HL-60/S4 treated with retinoic acid at 250 ng/mL for 4 days and 3 days (cell line): ENCODE measurements at regions not wholly inside any gene's neighbourhood (a gene's known extent, or its start where the extent isn't known, plus 50 kb on each side); places are given as distances from the start of the nearest gene placed in this dataset.
"Not testable (repeated sequence)": the region's sequence is repeated elsewhere in the genome, so short reads cannot be mapped to it uniquely, and the experiment has no call there.

Experiments
- in situ Hi-C: fragments of 300-500 bp; cut with MboI; formaldehyde crosslinking; loops from 2 replicates; pipeline ENCODE4 v1.7.0; 2022; ENCODE audit warnings: low sequenced_read_pairs

GRCh38 chr5:67605730-67606585 lies 409.4 kb upstream of the CD180 start:
- in situ Hi-C loops, result no loop called here

GRCh38 chr5:67591491-67591890 lies 394.9 kb upstream of the CD180 start:
- in situ Hi-C loops, result no loop called here

GRCh38 chr5:67588389-67588788 lies 391.8 kb upstream of the CD180 start:
- in situ Hi-C loops, result no loop called here

- in situ Hi-C loops, result no loop called here
These were observed 384.6 kb upstream of the CD180 start for GRCh38 chr5:67581203-67581602.

DNA sequence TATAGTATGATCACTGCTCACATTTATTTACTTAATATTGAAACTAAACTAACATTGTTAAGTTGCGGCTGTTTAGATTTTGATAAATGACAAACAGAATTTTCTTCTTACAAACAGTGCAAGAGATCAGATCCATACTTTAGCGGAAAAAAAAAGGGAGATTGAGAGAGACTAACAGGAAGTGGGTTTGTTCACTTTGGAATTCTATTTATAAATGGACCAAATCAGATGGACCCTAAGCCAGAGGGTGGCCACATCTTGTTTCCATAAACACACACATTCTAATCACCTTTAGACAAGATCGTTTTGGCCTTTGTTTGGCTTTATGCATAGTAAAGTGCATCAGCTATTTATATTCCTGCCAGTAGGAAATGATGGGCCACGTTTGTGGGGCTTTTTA lies 381.4 kb upstream of the CD180 start:
- in situ Hi-C loops, result no loop called here

DNA sequence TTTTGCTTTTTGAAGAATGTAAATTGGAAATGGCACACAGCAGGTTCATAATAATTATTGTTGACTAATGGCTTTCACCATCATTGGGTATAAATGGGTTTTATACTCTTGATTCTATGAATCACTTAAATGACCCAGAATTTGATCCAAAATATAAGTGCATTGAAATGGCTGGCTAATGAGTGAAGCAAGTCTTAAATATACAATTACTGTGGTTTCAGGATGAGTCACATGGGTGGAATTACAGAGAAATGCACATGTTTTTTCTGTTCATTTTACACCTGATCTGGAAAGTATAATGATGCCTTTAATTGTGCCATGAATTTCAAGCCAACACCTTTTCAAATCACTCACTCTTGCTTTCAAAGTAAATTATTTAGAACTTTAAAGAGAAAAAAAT lies 380.8 kb upstream of the CD180 start:
- in situ Hi-C loops, result no loop called here

DNA sequence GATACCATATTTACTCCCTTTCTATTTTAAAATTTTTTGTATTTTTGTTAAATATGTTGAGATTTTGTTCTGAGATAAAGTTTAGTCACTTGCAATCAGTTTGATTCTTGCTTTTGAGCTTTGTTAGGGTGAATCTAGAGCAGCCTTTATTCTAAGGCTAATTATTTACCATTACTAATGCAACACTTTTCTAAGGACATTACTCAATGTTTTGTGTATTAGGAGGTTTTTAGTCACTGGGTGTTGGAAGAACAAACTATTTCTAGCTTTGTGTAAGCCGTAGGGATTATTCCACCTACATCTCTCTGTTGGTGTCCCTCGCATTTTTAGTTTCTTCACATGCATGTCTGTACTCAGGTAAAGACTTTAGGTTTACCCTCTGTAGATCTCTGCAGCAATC lies 379.5 kb upstream of the CD180 start:
- in situ Hi-C loops, result no loop called here

- in situ Hi-C loops, result no loop called here
These were observed 378.5 kb upstream of the CD180 start for GRCh38 chr5:67575087-67575486.

DNA sequence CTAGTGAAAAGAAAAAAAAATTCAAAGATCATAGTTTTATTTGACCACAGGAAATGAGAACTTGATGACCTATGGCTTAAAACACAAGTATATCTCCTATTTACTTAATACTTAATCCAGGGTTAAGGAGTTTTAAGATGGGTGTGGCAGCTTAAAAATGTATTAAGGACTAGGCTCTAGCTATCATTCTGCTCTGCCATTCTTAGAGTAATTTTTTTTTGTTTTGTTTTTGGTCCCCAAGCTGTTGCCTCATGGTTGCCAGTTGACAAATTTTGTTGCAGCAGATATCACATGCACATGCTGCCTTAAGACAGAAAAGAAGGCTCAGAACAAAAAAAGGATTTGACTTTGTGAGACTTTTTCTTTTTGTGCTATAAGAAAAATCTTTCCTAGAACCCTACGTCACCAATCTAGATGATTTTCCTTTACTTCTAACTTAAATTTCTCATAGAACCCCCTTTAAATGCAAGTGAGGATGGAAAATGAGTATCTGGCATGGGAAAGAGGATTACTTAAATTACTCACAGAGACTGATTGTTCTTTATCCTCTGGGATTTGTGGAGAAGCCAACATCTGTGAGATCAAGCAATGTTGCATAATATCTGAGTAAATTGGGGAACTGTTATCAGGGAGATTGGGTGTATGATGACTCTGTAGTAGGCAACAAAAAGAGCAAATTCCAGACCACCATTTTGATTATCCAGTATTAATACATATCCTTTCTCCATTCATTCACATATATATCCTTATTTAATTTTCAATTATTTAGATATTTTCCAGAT lies 364.7 kb upstream of the CD180 start:
- in situ Hi-C loops, result no loop called here

- in situ Hi-C loops, result no loop called here
These were observed 356.2 kb upstream of the CD180 start for GRCh38 chr5:67552773-67553172.

DNA sequence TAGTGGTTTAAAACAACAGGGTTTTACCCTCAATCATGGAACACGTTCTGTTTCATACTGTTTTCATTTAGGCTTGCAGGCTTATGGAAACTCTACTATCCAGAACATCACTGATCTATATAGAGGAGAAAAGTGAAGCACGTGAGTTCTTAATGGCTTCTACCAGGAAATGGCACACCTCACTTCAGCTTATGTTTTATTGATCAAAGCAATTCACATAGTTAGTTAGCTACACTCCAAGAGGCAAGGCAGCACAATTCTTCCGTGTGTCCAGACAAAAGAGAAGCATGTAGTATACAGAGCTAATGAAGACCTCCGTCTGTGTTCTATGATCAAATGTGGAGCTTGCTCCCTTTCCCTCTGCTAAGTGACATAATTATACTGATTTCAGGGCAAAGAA lies 353.3 kb upstream of the CD180 start:
- in situ Hi-C loops, result no loop called here

- in situ Hi-C loops, result no loop called here
These were observed 352.7 kb upstream of the CD180 start for GRCh38 chr5:67549296-67549618.

DNA sequence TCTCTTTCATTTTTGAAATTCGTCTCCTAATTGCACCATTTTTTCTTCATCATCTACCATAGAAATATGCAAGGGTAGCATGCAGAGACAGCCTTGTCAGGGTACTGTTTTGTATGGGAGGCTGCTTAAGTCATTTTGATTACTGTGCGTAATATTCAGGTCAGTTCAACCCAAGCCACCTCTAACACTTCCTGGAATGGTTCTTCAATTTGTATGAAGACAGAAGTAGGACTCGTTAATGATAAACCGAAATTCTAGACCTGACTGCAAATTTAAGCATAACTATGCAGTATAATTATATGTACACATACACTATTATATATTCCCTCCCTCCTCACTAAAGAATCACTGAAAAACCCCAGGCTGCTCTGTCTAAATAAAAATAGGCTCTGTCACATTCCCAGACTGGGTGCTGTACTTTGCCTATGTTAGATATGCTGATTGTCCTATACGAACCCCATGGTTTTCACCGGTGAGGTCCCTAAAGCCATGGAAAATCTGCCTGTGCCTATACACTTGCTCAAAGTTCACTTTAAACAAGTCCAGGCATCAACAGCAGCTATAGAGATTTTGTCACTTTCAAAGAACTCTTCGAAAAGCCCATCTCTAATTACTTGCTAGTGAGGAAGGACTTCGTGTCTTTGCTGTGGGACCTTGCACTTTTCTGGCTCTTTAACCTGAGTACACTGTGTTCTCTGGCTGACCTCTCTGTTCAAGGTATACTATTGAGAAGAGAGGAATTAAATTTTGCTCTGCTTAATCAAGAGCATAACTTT lies 352.1 kb upstream of the CD180 start:
- in situ Hi-C loops, result no loop called here

DNA sequence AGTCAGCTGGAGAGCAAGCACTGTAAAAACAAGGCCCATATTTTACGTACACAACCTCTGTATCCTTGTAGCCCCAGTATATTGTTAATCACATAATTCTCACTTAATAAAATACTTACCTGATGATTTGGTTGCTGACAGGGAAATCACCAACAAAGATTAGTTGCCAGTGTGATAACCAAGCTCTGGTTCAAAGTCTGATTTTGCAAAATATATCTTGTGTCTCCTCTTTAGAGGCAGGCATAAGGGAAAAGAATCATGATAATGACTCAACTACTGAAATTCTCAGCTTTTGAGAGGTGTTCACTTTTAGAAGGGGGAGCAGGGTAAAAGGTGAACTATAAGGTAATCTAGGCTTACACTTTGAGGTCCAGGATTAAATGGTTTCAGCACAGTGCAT lies 351.1 kb upstream of the CD180 start:
- in situ Hi-C loops, result no loop called here

- in situ Hi-C loops, result not testable (repeated sequence)
These were observed 348.3 kb upstream of the CD180 start for GRCh38 chr5:67544942-67545341.

DNA sequence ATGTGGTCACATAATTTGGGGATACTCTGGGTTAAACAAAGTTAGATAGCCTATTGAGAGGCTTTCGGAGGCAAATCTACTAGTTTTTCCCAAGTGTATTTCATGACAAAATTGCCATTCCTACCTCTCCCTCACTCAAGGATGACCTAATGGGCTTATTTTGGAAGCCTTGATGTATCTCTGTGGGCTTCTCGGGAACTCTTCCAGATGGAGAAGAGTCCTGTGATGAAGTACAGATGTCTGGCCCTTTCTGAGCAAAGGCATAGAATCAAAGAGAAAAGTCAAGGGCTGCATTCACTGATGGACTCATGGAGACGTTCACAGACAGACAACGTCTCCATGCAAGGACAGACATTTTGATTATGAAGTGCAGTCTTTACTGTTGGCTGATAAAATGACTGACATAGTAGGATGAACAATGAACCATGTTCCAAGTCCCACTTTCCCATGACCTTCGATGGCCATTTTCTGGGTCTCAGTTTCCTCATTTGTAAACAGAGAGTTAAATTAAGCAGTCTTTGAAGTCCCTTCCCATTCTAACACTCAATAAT lies 347.2 kb upstream of the CD180 start:
- in situ Hi-C loops, result no loop called here

- in situ Hi-C loops, result no loop called here
These were observed 345.9 kb upstream of the CD180 start for GRCh38 chr5:67542479-67542878.

GRCh38 chr5:67541875-67542274 lies 345.3 kb upstream of the CD180 start:
- in situ Hi-C loops, result no loop called here

DNA sequence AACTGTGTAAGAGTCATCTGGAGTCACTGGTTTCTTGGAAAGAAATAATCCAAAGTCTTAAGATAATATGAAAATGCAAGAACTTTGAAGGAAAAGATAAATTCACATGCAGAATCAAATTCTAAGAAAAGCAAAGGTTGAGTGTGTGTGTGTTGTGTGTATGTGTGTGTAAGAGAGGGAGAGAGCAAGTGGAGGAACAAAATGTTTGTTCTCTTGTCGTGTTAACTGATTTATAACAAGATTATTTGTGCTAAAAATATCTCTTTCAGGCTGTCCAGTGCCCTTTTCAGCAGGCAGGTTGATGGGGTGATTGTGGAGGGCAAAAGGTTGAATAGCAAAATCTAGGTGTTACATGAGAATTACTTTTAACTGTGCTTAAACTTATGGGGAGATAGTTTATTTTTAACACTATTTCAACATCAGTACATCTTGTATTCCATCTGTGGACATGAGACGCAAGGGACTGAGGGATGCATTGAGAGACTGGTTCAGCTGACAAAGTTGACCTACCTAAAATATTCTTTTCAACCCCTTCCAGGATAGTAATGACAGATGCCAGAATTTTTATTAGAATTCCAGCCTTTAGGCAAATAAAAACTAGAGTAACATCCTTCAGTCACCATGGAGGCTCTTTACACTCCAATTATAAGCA lies 342.4 kb upstream of the CD180 start:
- in situ Hi-C loops, result no loop called here

DNA sequence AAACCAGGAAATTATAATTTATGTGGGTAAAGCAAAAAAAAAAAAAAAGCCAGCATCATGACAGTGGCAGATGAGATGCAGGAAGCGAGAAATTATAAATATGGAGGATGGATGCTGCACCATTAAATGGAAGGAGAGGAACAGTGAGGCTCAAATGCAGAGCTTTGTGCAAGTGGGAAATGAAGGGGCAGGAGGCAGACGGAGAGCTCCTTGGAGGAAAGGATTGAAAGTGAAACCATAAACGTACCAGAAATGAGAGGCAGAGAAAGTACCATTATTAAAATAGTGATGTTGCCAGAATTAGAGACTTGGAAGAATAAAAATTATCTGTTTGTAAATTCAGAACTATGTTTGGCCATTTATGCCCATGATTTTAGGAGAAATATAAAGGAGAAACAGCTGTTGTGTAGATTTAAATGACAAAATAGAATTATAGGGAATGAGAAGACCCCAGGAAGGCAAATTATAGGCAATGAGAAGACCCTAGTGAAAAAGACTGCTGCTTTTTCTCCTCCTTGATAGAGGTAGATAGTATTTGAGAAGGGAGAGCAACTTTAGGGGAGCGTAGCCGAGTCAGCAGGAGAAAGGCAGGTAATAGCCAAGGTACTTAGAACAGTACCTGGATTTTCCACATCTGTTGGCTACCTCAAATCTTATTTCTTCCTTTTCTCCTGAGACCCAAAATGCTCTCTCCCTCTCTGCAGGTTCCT lies 341.0 kb upstream of the CD180 start:
- in situ Hi-C loops, result no loop called here
